HEK293 (cell line): ENCODE measurements at regions not wholly inside any gene's neighbourhood (a gene's known extent, or its start where the extent isn't known, plus 50 kb on each side); places are given as distances from the start of the nearest gene placed in this dataset.

Experiments
- TF ChIP-seq, protein P1 (sequence below): fragments of 450-650 bp; formaldehyde crosslinking; IDR thresholded peaks from 2 replicates; pipeline ENCODE4 v1.5.1; 2016; ENCODE audit warnings: missing biosample characterization, missing genetic modification characterization
- TF ChIP-seq, protein P2 (sequence below): fragments of 450-650 bp; formaldehyde crosslinking; IDR thresholded peaks from 2 replicates; pipeline ENCODE4 v1.5.1; 2016; ENCODE audit warnings: missing biosample characterization, missing genetic modification characterization, borderline replicate concordance

DNA sequence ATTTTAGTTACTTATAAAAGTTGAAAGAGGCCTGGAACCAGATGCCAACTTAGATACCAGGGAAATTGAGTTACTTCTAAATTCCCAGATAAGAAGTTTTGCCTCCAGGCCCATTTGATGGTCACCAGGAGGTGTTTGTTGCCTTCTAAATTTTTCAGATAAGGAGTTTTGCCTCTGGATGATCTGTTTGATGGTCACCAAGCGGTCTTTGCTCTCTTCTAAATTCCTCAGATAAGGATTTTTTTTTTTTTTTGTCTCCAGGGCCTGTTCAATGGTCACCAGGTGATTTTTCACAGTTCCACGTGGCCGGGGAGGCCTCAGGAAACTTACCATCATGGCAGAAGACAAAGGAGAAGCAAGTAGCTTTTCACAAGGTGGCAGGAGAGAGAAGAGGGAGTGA is 66.5 kb downstream of the FAM9B start:
- TF ChIP-seq, protein P1, sequence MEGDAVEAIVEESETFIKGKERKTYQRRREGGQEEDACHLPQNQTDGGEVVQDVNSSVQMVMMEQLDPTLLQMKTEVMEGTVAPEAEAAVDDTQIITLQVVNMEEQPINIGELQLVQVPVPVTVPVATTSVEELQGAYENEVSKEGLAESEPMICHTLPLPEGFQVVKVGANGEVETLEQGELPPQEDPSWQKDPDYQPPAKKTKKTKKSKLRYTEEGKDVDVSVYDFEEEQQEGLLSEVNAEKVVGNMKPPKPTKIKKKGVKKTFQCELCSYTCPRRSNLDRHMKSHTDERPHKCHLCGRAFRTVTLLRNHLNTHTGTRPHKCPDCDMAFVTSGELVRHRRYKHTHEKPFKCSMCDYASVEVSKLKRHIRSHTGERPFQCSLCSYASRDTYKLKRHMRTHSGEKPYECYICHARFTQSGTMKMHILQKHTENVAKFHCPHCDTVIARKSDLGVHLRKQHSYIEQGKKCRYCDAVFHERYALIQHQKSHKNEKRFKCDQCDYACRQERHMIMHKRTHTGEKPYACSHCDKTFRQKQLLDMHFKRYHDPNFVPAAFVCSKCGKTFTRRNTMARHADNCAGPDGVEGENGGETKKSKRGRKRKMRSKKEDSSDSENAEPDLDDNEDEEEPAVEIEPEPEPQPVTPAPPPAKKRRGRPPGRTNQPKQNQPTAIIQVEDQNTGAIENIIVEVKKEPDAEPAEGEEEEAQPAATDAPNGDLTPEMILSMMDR (tag by site-specific recombination), result no peak
- TF ChIP-seq, protein P2, sequence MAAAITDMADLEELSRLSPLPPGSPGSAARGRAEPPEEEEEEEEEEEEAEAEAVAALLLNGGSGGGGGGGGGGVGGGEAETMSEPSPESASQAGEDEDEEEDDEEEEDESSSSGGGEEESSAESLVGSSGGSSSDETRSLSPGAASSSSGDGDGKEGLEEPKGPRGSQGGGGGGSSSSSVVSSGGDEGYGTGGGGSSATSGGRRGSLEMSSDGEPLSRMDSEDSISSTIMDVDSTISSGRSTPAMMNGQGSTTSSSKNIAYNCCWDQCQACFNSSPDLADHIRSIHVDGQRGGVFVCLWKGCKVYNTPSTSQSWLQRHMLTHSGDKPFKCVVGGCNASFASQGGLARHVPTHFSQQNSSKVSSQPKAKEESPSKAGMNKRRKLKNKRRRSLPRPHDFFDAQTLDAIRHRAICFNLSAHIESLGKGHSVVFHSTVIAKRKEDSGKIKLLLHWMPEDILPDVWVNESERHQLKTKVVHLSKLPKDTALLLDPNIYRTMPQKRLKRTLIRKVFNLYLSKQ, result no peak
